ENCODE measurements at regions not wholly inside any gene's neighbourhood (a gene's known extent, or its start where the extent isn't known, plus 50 kb on each side); places are given as distances from the start of the nearest gene placed in this dataset.
"Not testable (repeated sequence)": the region's sequence is repeated elsewhere in the genome, so short reads cannot be mapped to it uniquely, and the experiment has no call there.

GRCh38 chr1:181931873-181932272 lies 129.6 kb downstream of the ZNF648 start:
- TF ChIP-seq CTCF (IDR thresholded peaks at IDR 0.05), result no peak
- Mint-ChIP-seq H3K27ac (ENCODE audit: unreplicated experiment) (no peak overlapping the region), H3K27me3 (ENCODE audit: low read depth) (no peaks in the 10 kb centered on the region), H3K36me3 (ENCODE audit: low read depth) (no peaks in the 10 kb centered on the region), H3K4me3 (ENCODE audit: unreplicated experiment) (no peak overlapping the region), H3K9me3 (ENCODE audit: low read depth) (no peaks in the 10 kb centered on the region), H3K4me1 (ENCODE audit: low read depth) (no peaks in the 10 kb centered on the region)
- no peak for DNase-seq (ENCODE audit: low spot score)

- no peak for DNase-seq (ENCODE audit: low spot score)
- Mint-ChIP-seq H3K36me3 (ENCODE audit: low read depth) (no peaks in the 10 kb centered on the region), H3K27ac (ENCODE audit: unreplicated experiment) (no peak overlapping the region), H3K4me3 (ENCODE audit: unreplicated experiment) (no peak overlapping the region), H3K9me3 (ENCODE audit: low read depth) (no peaks in the 10 kb centered on the region), H3K4me1 (ENCODE audit: low read depth) (no peaks in the 10 kb centered on the region), H3K27me3 (ENCODE audit: low read depth) (no peaks in the 10 kb centered on the region)
- no peak for TF ChIP-seq CTCF (IDR thresholded peaks at IDR 0.05)
Measured at GRCh38 chr1:181930187-181930586, 131.3 kb downstream of the ZNF648 start.

DNA sequence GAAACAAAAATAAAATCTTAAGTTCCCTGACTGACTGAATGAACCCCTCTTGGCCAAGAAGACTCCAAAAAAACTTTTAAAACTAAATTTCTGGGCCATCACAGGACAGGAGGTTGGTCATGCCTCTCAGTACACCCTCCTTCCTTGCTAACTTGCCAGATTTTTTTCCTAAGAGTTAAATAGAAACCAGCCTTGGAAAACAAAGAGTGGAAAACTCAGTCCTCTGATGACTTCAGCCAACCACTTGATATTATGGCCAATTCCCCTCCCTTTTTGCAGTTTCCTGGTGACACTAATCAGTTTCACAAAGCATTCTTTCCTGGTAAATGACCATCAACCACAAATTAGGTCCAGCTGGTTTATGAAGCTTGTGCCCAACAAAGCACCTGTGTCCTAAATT lies 134.8 kb downstream of the ZNF648 start:
- Mint-ChIP-seq H3K4me3 (ENCODE audit: unreplicated experiment) (no peak overlapping the region), H3K27ac (ENCODE audit: unreplicated experiment) (no peak overlapping the region), H3K36me3 (ENCODE audit: low read depth) (no peaks in the 10 kb centered on the region), H3K27me3 (ENCODE audit: low read depth) (no peaks in the 10 kb centered on the region), H3K4me1 (ENCODE audit: low read depth) (no peaks in the 10 kb centered on the region), H3K9me3 (ENCODE audit: low read depth) (peaks cover 7% of the 10 kb centered on the region)
- DNase-seq (ENCODE audit: low spot score), result no peak
- no peak for TF ChIP-seq CTCF (IDR thresholded peaks at IDR 0.05)

GRCh38 chr1:181924034-181924433 lies 137.5 kb downstream of the ZNF648 start:
- H3K9me3 Mint-ChIP-seq (ENCODE audit: low read depth), result peaks cover 13% of the 10 kb centered on the region
- not testable (repeated sequence) for H3K4me3 Mint-ChIP-seq (ENCODE audit: unreplicated experiment); H3K27me3 Mint-ChIP-seq (ENCODE audit: low read depth); H3K27ac Mint-ChIP-seq (ENCODE audit: unreplicated experiment); H3K36me3 Mint-ChIP-seq (ENCODE audit: low read depth); H3K4me1 Mint-ChIP-seq (ENCODE audit: low read depth); DNase-seq (ENCODE audit: low spot score)

DNA sequence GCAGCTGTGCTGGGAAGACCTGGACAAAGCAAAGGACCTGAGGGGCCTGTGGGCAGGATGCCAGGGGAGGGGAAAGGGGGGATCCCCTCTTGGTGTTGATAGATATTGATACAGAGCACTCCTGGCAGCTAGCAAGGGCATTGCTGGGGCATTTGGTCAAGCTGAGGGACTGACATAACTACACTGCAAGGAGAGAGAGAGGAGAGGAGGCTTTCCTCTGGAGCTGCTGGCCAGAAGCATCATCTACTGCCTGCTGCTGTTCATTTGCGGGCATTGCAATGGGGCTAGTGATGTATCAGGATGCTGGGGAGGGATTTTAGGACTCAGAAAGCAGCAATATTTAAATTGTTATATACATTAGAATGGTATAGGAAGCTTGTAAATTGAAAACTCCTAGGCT lies 142.0 kb downstream of the ZNF648 start:
- H3K36me3 Mint-ChIP-seq (ENCODE audit: low read depth), result no peaks in the 10 kb centered on the region
- TF ChIP-seq CTCF (IDR thresholded peaks at IDR 0.05), result no peak
- no peaks in the 10 kb centered on the region for H3K27me3 Mint-ChIP-seq (ENCODE audit: low read depth)
- peaks cover 9% of the 10 kb centered on the region for H3K9me3 Mint-ChIP-seq (ENCODE audit: low read depth)
- no peak overlapping the region for H3K27ac Mint-ChIP-seq (ENCODE audit: unreplicated experiment)
- no peaks in the 10 kb centered on the region for H3K4me1 Mint-ChIP-seq (ENCODE audit: low read depth)
- H3K4me3 Mint-ChIP-seq (ENCODE audit: unreplicated experiment), result no peak overlapping the region
- DNase-seq (ENCODE audit: low spot score), result no peak

GRCh38 chr1:181918880-181919525 lies 142.5 kb downstream of the ZNF648 start:
- H3K36me3 Mint-ChIP-seq (ENCODE audit: low read depth), result no peaks in the 10 kb centered on the region
- no peak overlapping the region for H3K27ac Mint-ChIP-seq (ENCODE audit: unreplicated experiment)
- no peak for DNase-seq (ENCODE audit: low spot score)
- H3K9me3 Mint-ChIP-seq (ENCODE audit: low read depth), result peaks cover 7% of the 10 kb centered on the region
- H3K4me3 Mint-ChIP-seq (ENCODE audit: unreplicated experiment), result no peak overlapping the region
- H3K27me3 Mint-ChIP-seq (ENCODE audit: low read depth), result no peaks in the 10 kb centered on the region
- no peaks in the 10 kb centered on the region for H3K4me1 Mint-ChIP-seq (ENCODE audit: low read depth)
- TF ChIP-seq CTCF (IDR thresholded peaks at IDR 0.05), result no peak

All from chondrocyte (in vitro differentiated cells).